Colon (tissue), 2 donors: ENCODE measurements at regions not wholly inside any gene's neighbourhood (a gene's known extent, or its start where the extent isn't known, plus 50 kb on each side); places are given as distances from the start of the nearest gene placed in this dataset.
A peak's percentile ranks its signal among the peaks of the same experiment; 100 is the strongest.
"Not testable (repeated sequence)": the region's sequence is repeated elsewhere in the genome, so short reads cannot be mapped to it uniquely, and the experiment has no call there.

Experiments
- FAIRE-seq: peaks from 2 replicates; lab custom pipeline; 2012; peaks lifted over from hg19 to GRCh38; lab: Jason Lieb, UNC
- donor health status: control.
- donor health status: control.

DNA sequence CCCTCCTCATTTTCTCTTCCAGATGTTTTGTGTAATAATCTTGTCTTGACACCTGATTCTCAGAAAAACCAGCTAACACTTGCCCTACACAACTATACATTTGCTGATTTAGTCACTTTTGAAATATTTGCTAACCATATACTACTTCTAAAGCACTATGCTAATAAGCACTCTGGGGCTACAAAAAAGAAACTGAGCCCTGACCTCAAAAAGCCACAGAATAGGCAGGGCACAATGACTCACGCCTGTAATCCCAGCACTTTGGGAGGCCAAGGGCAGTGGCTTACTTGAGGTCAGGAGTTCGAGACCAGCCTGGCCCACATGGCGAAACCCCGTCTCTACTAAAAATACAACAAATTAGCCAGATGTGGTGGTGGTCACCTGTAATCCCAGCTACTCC is 266.0 kb downstream of the RAD51AP2 start:
- FAIRE-seq = no peak

DNA sequence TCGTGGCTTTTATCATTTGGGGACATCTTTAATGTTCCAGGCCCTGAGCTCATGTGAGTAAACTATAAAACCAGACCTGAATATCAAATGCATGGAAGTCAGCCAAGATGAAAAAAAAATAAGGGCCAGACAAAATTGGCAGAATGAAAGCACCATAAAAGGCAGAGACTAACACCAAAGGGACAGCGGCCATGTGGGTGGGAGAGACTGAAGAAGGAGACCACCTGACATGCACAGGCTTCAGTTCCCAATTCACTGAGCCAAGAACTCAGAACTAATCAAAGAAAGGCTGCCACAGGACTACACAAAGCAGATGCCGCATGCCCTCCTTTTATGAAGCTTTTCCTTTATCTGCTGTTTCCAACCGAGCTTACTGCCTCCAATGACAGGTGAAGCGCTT is 267.1 kb downstream of the RAD51AP2 start:
- FAIRE-seq = no peak

DNA sequence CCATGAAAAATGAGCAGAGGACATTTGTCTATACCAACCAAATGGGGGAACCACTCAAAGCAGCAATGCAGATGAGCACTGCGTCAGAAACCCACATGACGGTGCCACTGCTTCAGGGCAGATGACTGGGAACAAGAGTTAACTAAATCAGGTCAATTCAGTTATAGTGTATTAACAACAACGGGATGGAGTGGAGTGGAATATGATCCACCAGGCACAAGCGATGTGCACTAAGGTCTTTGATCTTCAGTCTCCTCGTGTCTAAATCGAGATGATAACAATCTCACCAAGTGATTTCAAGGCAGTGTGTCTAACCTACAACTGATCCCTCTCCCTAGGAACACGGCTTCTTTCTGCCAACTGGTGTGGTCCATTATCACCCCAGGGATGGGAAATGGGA is 269.0 kb downstream of the RAD51AP2 start:
- no peak for FAIRE-seq

- no peak for FAIRE-seq
These were observed 272.3 kb downstream of the RAD51AP2 start for GRCh38 chr2:17245906-17246305.

- no peak for FAIRE-seq
These were observed 275.3 kb downstream of the RAD51AP2 start for GRCh38 chr2:17242813-17243485.

DNA sequence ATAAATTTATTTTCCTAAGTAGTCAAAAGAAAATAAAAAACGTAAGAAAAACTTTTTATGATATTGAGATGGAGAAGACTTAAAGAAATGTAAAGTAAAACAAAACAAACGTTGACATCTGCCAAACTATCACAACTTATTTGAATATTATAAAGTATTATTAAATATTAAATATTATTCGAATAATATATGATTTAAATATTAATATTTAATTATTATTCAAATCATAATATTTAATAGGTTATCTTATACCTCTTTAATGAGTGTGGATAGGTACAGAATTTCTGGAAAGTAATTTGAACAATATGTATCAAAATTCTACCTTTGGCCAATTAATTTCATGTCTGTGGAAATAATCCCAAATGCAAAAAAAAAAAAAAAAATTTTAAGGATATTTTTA is 278.7 kb downstream of the RAD51AP2 start:
- peak; percentile 28 for FAIRE-seq

DNA sequence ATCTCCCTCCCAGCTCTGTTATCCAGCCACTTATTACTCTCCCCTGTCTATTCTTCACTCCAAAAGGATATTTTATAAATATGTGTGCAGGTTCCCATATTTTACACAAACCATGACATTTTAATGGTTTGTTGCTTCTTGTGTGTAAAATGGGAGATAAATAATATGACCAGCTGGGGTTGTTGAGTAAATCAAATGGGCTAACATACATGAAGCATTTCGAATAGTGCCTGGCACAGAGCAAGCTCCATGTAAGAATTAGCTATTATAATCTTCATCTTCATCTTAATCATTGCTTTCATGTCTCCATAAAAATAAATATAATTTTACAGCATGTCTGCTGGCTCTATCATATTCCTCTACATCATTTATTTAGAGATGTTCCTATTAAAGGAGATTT is 283.1 kb downstream of the RAD51AP2 start:
- FAIRE-seq = no peak

GRCh38 chr2:17232776-17233556 is 285.3 kb downstream of the RAD51AP2 start:
- no peak for FAIRE-seq

DNA sequence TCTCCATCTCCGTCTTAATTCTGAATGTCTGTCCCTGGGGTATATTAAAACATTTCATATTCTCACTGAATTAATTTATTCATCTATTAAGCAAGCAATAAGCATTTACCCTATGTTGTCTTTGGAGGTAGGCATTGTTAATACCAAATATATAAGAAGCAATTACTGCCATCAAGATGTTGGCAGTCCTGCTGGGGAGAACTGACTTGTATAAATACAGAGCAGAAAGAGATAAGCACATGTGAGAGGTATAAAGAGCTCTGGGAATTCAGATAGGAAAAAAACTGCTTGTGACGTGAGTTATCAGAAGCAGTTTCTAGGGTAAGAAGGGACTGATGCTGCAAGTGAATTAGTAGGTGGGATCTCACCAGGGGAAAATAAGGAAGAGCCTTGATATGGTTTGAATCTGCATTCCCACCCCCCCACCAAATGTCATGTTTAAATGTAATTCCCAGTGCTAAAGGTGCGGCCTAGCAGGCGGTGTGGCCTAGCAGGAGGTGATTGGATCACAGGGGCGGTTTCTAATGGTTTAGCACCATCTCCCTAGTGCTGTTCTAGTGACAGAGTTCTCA is 286.8 kb downstream of the RAD51AP2 start:
- FAIRE-seq = no peak

DNA sequence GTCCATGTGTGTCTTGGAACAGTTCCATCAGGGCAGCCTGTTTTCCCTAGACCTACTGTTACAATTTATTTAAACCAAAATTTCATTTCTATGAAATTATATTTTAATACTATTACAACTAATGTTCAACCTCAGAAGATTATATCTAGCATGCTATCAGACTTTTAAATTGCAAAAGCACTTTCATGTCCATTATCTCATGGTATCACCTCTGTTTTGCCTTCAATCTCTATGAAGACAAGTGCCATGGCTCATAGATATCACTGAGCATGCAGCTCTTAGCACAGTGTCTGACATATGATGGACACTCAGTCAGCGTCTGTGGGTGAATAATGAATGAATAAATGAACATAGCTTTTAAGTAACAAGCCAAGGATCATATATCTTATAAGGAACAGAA is 288.8 kb downstream of the RAD51AP2 start:
- FAIRE-seq = no peak

GRCh38 chr2:17228461-17228860 is 289.8 kb downstream of the RAD51AP2 start:
- no peak for FAIRE-seq

GRCh38 chr2:17227856-17228255 is 290.4 kb downstream of the RAD51AP2 start:
- FAIRE-seq = no peak

- no peak for FAIRE-seq
These were observed 291.2 kb downstream of the RAD51AP2 start for GRCh38 chr2:17226941-17227490.

GRCh38 chr2:17223211-17223610 is 295.0 kb downstream of the RAD51AP2 start:
- FAIRE-seq = no peak

- no peak for FAIRE-seq
These were observed 309.7 kb downstream of the RAD51AP2 start for GRCh38 chr2:17208511-17208910.

GRCh38 chr2:17206771-17207170 is 311.5 kb downstream of the RAD51AP2 start:
- FAIRE-seq = no peak

GRCh38 chr2:17204214-17204613 is 314.0 kb downstream of the RAD51AP2 start:
- FAIRE-seq = not testable (repeated sequence)

- not testable (repeated sequence) for FAIRE-seq
These were observed 315.6 kb downstream of the RAD51AP2 start for GRCh38 chr2:17202628-17203027.

DNA sequence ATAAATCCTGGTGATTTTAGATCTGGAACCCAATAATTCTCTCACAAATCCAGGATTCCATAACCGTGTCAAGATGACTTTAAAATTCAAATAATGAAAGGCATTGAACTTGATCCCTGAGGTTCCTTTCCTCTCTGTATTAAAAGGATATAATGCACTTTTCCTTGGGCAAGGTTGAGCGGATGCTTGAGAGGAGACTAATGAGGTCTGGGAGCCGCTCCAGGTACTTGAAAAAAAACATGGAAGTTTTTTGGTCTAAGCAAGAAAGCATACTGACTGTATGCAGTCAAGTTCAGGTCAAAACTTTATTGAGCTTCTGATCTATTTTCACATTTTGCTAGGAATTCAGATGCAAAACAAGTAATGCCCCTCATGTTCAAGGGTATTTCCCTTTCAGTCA is 318.5 kb downstream of the RAD51AP2 start:
- FAIRE-seq = no peak

DNA sequence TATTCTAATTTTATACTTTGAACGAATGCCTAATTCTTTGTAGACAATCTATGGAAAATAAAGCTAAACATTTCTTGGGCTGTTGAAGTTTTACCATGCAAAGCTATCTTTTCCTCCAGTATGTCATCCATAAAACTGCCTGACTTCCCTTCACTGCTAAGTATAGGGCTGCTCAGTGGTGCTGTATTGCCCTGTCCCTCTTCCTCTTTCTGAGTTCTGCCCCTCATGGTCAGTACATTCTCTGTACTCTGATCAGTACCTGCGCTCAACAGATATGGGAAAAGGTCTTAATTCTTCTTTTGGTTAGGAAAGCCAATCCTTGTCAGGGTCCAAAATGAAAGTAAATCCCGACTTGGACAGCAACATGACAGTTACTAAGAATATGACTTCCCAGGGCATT is 321.9 kb downstream of the RAD51AP2 start:
- FAIRE-seq = no peak

GRCh38 chr2:17195016-17195415 is 323.2 kb downstream of the RAD51AP2 start:
- FAIRE-seq = no peak

DNA sequence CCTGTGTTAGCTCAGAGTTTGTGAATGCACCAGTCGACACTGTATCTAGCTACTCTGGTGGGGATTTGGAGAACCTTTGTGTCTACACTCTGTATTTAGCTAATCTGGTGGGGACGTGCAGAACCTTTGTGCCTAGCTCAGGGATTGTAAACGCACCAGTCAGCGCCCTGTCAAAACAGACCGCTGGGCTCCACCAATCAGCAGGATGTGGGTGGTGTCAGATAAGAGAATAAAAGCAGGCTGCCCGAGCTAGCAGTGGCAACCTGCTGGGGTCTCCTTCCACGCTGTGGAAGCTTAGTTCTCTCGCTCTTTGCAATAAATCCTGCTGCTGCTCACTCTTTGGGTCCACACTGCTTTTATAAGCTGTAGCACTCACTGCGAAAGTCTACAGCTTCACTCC is 324.2 kb downstream of the RAD51AP2 start:
- no peak for FAIRE-seq

DNA sequence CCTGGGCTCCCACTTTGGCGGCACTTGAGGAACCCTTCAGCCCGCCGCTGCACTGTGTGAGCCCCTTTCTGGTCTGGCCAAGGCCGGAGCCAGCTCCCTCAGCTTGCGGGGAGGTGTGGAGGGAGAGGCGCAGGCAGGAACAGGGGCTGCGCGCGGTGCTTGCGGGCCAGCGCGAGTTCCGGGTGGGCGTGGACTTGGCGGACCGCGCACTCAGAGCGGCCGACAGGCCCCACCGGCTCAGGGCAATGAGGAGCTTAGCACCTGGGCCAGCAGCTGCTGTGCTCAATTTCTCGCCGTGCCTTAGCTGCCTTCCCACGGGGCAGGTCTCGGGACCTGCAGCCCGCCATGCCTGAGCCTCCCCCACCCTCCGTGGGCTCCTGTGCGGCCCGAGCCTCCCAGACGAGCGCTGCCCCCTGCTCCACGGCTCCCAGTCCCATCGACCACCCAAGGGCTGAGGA is 324.8 kb downstream of the RAD51AP2 start:
- FAIRE-seq = not testable (repeated sequence)
